Sigmoid colon (tissue), 6 donors: ENCODE measurements at regions not wholly inside any gene's neighbourhood (a gene's known extent, or its start where the extent isn't known, plus 50 kb on each side); places are given as distances from the start of the nearest gene placed in this dataset.

Experiments
- DNase-seq: peaks from one replicate; pipeline ENCODE4 v3.0.0-alpha.2; 2019
- H3K27ac ChIP-seq, 4 donors: fragments of 200-600 bp; sonication (generic); one replicate each; pipeline ENCODE4 v1.5.1; 2016 to 2019; ENCODE audit warnings: mild to moderate bottlenecking in 1 of 4
- H3K27me3 ChIP-seq, 3 donors: fragments of 200-600 bp; sonication (generic); one replicate each; pipeline ENCODE4 v1.5.1; 2019; ENCODE audit warnings: mild to moderate bottlenecking in 1 of 3
- H3K36me3 ChIP-seq, 4 donors: fragments of 200-600 bp; sonication (generic); one replicate each; pipeline ENCODE4 v1.5.1; 2016 to 2019
- H3K4me1 ChIP-seq, 4 donors: fragments of 200-600 bp; sonication (generic); one replicate each; pipeline ENCODE4 v1.5.1; 2017 to 2019
- H3K4me3 ChIP-seq, 4 donors: fragments of 200-600 bp; sonication (generic); one replicate each; pipeline ENCODE4 v1.5.1; 2017 to 2019; ENCODE audit warnings: mild to moderate bottlenecking in 2 of 4, moderate library complexity in 1 of 4
- H3K9me3 ChIP-seq, 4 donors: fragments of 200-600 bp in 3 of 4; sonication (generic) in 3 of 4; one replicate each; pipeline versions ENCODE4 v1.5.1 to v1.6.1; 2013 to 2019
- CTCF ChIP-seq, 4 experiments: fragments of 450-650 bp in 3 of 4; fragments of 200-600 bp in 1 of 4; IDR thresholded peaks; one replicate each; pipeline ENCODE4 v1.5.1; 2016 to 2019; ENCODE audit warnings: antibody characterized with exemption in 4 of 4, mild to moderate bottlenecking in 3 of 4, moderate library complexity in 2 of 4
- EP300 ChIP-seq, 4 donors: sonication (generic); formaldehyde crosslinking; IDR thresholded peaks; one replicate each; pipeline ENCODE4 v1.6.1; 2017; ENCODE audit warnings: antibody characterized with exemption in 4 of 4
- POLR2A ChIP-seq, 2 donors: fragments of 450-650 bp; IDR thresholded peaks; one replicate each; pipeline ENCODE4 v1.6.1; 2016; ENCODE audit warnings: antibody characterized with exemption in 2 of 2, mild to moderate bottlenecking in 2 of 2, moderate library complexity in 2 of 2
- POLR2AphosphoS5 ChIP-seq, 4 donors: sonication (generic); formaldehyde crosslinking; IDR thresholded peaks; one replicate each; pipeline ENCODE4 v1.6.1; 2017; ENCODE audit warnings: antibody characterized with exemption in 4 of 4
- WGBS, 2 donors: extraction: QIAGEN DNeasy Blood & Tissue Kit; methylation state at CpG; one replicate each; pipeline ENCODE4 v1.1.7; 2013; 5-methylcytosine and 5-hydroxymethylcytosine counted together
- intact Hi-C: fragments of 100-400 bp; cut with DNase I; formaldehyde crosslinking; loops from one replicate; pipeline ENCODE4 v1.15.1; 2023
- donor health status: healthy with polysubstance abuse.
- donor health status: healthy.

GRCh38 chr2:196528486-196529223, 110.9 kb upstream of the CCDC150 start:
- H3K27me3 ChIP-seq, result no peaks in the 10 kb centered on the region
- WGBS, 2 donors, result 65 to 69% methylated on average over 1 of the region's 1 CpG
- no peak overlapping the region for H3K4me3 ChIP-seq
- H3K9me3 ChIP-seq, result no peaks in the 10 kb centered on the region
- DNase-seq, result no peak
- peaks cover 0 to under 1% (median 0%) of the 10 kb centered on the region in 4 donors for H3K4me1 ChIP-seq
- H3K27ac ChIP-seq, result no peak overlapping the region
- TF ChIP-seq CTCF (IDR thresholded peaks at IDR 0.05), result no peak
- TF ChIP-seq POLR2A (IDR thresholded peaks at IDR 0.05), result no peak
- TF ChIP-seq POLR2AphosphoS5 (IDR thresholded peaks at IDR 0.05), result no peak
- TF ChIP-seq EP300 (IDR thresholded peaks at IDR 0.05), result no peak
- H3K36me3 ChIP-seq, result no peaks in the 10 kb centered on the region
- intact Hi-C loops, result no loop called here

DNA sequence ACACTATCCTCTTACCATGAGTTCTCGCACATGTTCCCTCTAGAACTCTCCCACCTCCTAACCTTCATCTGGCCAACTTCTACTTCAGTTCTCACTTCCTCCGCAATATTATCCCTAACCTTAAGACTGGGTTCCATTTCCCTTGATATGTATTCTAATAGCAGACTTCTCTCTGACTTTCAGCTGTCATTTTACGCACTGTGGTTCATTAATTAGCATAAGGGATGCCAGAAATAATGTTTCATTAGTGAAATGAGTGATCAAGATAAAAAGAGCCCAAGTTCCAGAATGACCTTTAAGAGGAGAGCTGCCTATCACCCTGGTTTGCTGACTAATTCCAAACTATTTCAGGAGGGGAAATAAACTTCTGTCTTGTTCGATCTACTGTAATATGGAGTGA, 108.6 kb upstream of the CCDC150 start:
- intact Hi-C loops, result no loop called here
- Histone ChIP-seq H3K27ac (no peak overlapping the region), H3K9me3 (no peaks in the 10 kb centered on the region), H3K27me3 (no peaks in the 10 kb centered on the region), H3K4me3 (no peak overlapping the region), H3K36me3 (no peaks in the 10 kb centered on the region), H3K4me1 (peaks cover 0 to 9% (median 3%) of the 10 kb centered on the region in 4 donors)
- 85 to 91% methylated on average over 4 of the region's 4 CpGs for WGBS, 2 donors
- no peak for DNase-seq
- no peak for TF ChIP-seq POLR2AphosphoS5 (IDR thresholded peaks at IDR 0.05)

GRCh38 chr2:196533772-196534397, 105.6 kb upstream of the CCDC150 start:
- peaks cover 0 to 9% (median 3%) of the 10 kb centered on the region in 4 donors for H3K4me1 ChIP-seq
- 40 to 62% methylated on average over 3 of the region's 3 CpGs for WGBS, 2 donors
- H3K27me3 ChIP-seq, result no peaks in the 10 kb centered on the region
- H3K9me3 ChIP-seq, result no peaks in the 10 kb centered on the region
- TF ChIP-seq POLR2A (IDR thresholded peaks at IDR 0.05) (no peak), EP300 (IDR thresholded peaks at IDR 0.05) (no peak)
- no peak overlapping the region for H3K4me3 ChIP-seq
- H3K36me3 ChIP-seq, result no peaks in the 10 kb centered on the region
- no peak overlapping the region for H3K27ac ChIP-seq
- intact Hi-C loops, result no loop called here
- DNase-seq, result no peak

GRCh38 chr2:196534495-196534894, 105.0 kb upstream of the CCDC150 start:
- no peak overlapping the region for H3K4me3 ChIP-seq
- H3K27ac ChIP-seq, result no peak overlapping the region
- H3K27me3 ChIP-seq, result no peaks in the 10 kb centered on the region
- TF ChIP-seq POLR2A (IDR thresholded peaks at IDR 0.05) (no peak), EP300 (IDR thresholded peaks at IDR 0.05) (no peak), CTCF (IDR thresholded peaks at IDR 0.05) (no peak)
- DNase-seq, result no peak
- no peaks in the 10 kb centered on the region for H3K9me3 ChIP-seq
- 76 to 81% methylated on average over 5 of the region's 5 CpGs for WGBS, 2 donors
- H3K4me1 ChIP-seq, result peaks cover 0 to 9% (median 3%) of the 10 kb centered on the region in 4 donors
- no peaks in the 10 kb centered on the region for H3K36me3 ChIP-seq
- intact Hi-C loops, result no loop called here

DNA sequence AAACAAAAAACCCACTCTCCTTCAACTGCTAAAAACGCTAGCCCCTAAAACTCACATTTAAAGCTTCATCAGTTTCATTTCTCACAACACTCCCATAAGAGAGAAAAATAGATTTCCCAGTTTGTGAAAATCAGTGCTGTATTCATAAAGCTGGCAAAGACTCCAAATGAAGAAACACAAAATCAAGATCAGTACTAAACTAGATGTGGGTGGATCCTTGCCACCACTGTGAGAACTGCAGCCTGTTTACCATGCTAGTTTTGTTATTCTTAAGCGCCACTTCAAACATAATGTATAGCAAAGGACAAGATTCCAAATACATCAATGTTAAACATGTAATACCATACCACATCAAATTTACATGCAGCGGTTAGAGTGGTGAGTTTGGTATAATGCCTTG, 104.5 kb upstream of the CCDC150 start:
- no peaks in the 10 kb centered on the region for H3K9me3 ChIP-seq
- intact Hi-C loops, result no loop called here
- H3K36me3 ChIP-seq, result no peaks in the 10 kb centered on the region
- no peak overlapping the region for H3K27ac ChIP-seq
- no peak overlapping the region for H3K4me3 ChIP-seq
- no peak for TF ChIP-seq CTCF (IDR thresholded peaks at IDR 0.05)
- no peak for TF ChIP-seq POLR2AphosphoS5 (IDR thresholded peaks at IDR 0.05)
- TF ChIP-seq EP300 (IDR thresholded peaks at IDR 0.05), result no peak
- no peak for TF ChIP-seq POLR2A (IDR thresholded peaks at IDR 0.05)
- no peak for DNase-seq
- peaks cover 0 to 9% (median 3%) of the 10 kb centered on the region in 4 donors for H3K4me1 ChIP-seq
- no peaks in the 10 kb centered on the region for H3K27me3 ChIP-seq
- 79 to 85% methylated on average over 3 of the region's 3 CpGs for WGBS, 2 donors
